SK-N-SH (cell line): ENCODE measurements at regions not wholly inside any gene's neighbourhood (a gene's known extent, or its start where the extent isn't known, plus 50 kb on each side); places are given as distances from the start of the nearest gene placed in this dataset.

ENCODE experiments used
- CTCF ChIA-PET: fragments of 300-600, 350-600 bp; formaldehyde crosslinking; extraction: SDS; loops from one replicate; lab custom pipeline; 2021; lab: Yijun Ruan, JAX
- POLR2A ChIA-PET: fragments of 350-600 bp; sonication (Branson Sonifier 250); formaldehyde crosslinking; extraction: SDS; loops from one replicate; lab custom pipeline; 2020; ENCODE audit warnings: antibody characterized with exemption, inconsistent platforms; lab: Yijun Ruan, JAX
- DNase-seq: peaks from one replicate; pipeline ENCODE4 v3.0.0; 2012
- H2AFZ ChIP-seq: fragments of 200-600 bp; sonication (generic); 2 replicates; pipeline ENCODE4 v1.8.1; 2016; ENCODE audit warnings: antibody characterized with exemption, mild to moderate bottlenecking, low read depth
- H3F3A ChIP-seq: fragments of 200-600 bp; sonication (generic); replicated peaks from 2 replicates; pipeline ENCODE3; 2016; ENCODE audit warnings: antibody characterized with exemption, mild to moderate bottlenecking; ENCODE audit not compliant: insufficient read depth
- H3K27ac ChIP-seq, 2 experiments: fragments of 200-500 bp in 1 of 2; fragments of 200-600 bp in 1 of 2; sonication (Bioruptor generic) in 1 of 2; sonication (generic), shearing (Covaris generic) in 1 of 2; 2 replicates each; pipeline versions ENCODE4 v1.5.1 to v1.6.1; 2014 to 2016; ENCODE audit warnings: low read depth in 2 of 2, inconsistent platforms in 1 of 2, low read length in 1 of 2, mild to moderate bottlenecking in 1 of 2, mixed read lengths in 1 of 2
- H3K27me3 ChIP-seq: fragments of 200-600 bp; sonication (generic), shearing (Covaris generic); 2 replicates; pipeline ENCODE4 v1.6.1; 2016; ENCODE audit warnings: mixed run types; ENCODE audit not compliant: insufficient read depth
- H3K36me3 ChIP-seq, 2 experiments: fragments of 200-500 bp in 1 of 2; fragments of 200-600 bp in 1 of 2; sonication (Bioruptor generic) in 1 of 2; sonication (generic) in 1 of 2; replicated peaks in 1 of 2; 2 replicates each; pipeline versions ENCODE3 to v1.5.1; 2014 to 2016; ENCODE audit warnings: low read length in 1 of 2, mild to moderate bottlenecking in 1 of 2; ENCODE audit not compliant: insufficient read depth in 2 of 2, control insufficient read depth in 1 of 2
- H3K4me1 ChIP-seq, 2 experiments: fragments of 200-500 bp in 1 of 2; fragments of 200-600 bp in 1 of 2; sonication (Bioruptor generic) in 1 of 2; sonication (generic), shearing (Covaris generic) in 1 of 2; 2 replicates each; pipeline versions ENCODE4 v1.5.1 to v1.6.1; 2014 to 2016; ENCODE audit warnings: low read depth in 1 of 2, low read length in 1 of 2, mixed run types in 1 of 2; ENCODE audit not compliant: insufficient read depth in 2 of 2, control insufficient read depth in 1 of 2
- H3K4me2 ChIP-seq: fragments of 200-600 bp; sonication (generic), shearing (Covaris generic); 2 replicates; pipeline ENCODE4 v1.6.1; 2017; ENCODE audit warnings: mixed run types
- H3K4me3 ChIP-seq, 2 experiments: fragments of 200-500 bp in 1 of 2; fragments of 200-600 bp in 1 of 2; sonication (Bioruptor generic) in 1 of 2; sonication (generic), shearing (Covaris generic) in 1 of 2; 2 replicates each; pipeline versions ENCODE4 v1.5.1 to v1.8.1; 2014 to 2016; ENCODE audit warnings: low read depth in 2 of 2, inconsistent platforms in 1 of 2, low read length in 1 of 2, mild to moderate bottlenecking in 1 of 2, mixed read lengths in 1 of 2, moderate library complexity in 1 of 2
- H3K79me2 ChIP-seq: fragments of 200-600 bp; sonication (generic); 2 replicates; pipeline ENCODE4 v1.8.1; 2017; ENCODE audit warnings: mild to moderate bottlenecking; ENCODE audit not compliant: insufficient read depth
- H3K9ac ChIP-seq: fragments of 200-600 bp; sonication (generic); 2 replicates; pipeline ENCODE4 v1.6.1; 2017; ENCODE audit warnings: mixed run types
- H3K9me2 ChIP-seq: fragments of 200-600 bp; sonication (generic); 2 replicates; pipeline ENCODE4 v1.6.1; 2017; ENCODE audit warnings: mixed run types
- H3K9me3 ChIP-seq: fragments of 200-600 bp; sonication (generic); 2 replicates; pipeline ENCODE4 v1.6.1; 2017; ENCODE audit warnings: mixed run types, mild to moderate bottlenecking, moderate library complexity
- H4K20me1 ChIP-seq: fragments of 200-600 bp; sonication (generic); 2 replicates; pipeline ENCODE4 v1.6.1; 2017; ENCODE audit warnings: mild to moderate bottlenecking, mixed run types; ENCODE audit not compliant: insufficient read depth
- ELF1 ChIP-seq: IDR thresholded peaks from 2 replicates; pipeline ENCODE4 v1.4.0; 2012
- FOSL2 ChIP-seq: IDR thresholded peaks from 2 replicates; pipeline ENCODE4 v1.4.0; 2012; ENCODE audit warnings: low read depth, mild to moderate bottlenecking, moderate library complexity, borderline replicate concordance
- FOXJ3 ChIP-seq: sonication (generic); formaldehyde crosslinking; IDR thresholded peaks from 2 replicates; pipeline ENCODE4 v1.5.1; 2020; ENCODE audit warnings: mild to moderate bottlenecking, missing genetic modification reagents
- FOXM1 ChIP-seq: IDR thresholded peaks from 2 replicates; pipeline ENCODE4 v1.4.0; 2012; ENCODE audit warnings: low read depth, mild to moderate bottlenecking
- GATA2 ChIP-seq: sonication (generic); formaldehyde crosslinking; IDR thresholded peaks from 2 replicates; pipeline ENCODE4 v1.5.0; 2020; ENCODE audit warnings: mild to moderate bottlenecking, missing genetic modification reagents
- MEF2A ChIP-seq: IDR thresholded peaks from 2 replicates; pipeline ENCODE4 v1.4.0; 2012; ENCODE audit warnings: low read depth, borderline replicate concordance
- NFIC ChIP-seq: IDR thresholded peaks from 2 replicates; pipeline ENCODE4 v1.4.0; 2012; ENCODE audit warnings: borderline replicate concordance
- NRF1 ChIP-seq: IDR thresholded peaks from 2 replicates; pipeline ENCODE4 v1.6.1; 2012; ENCODE audit warnings: low read depth, mild to moderate bottlenecking, low read length
- POLR2AphosphoS5 ChIP-seq: IDR thresholded peaks from 2 replicates; pipeline ENCODE4 v1.6.1; 2012; ENCODE audit warnings: low read depth, low read length
- RFX5 ChIP-seq: IDR thresholded peaks from 2 replicates; pipeline ENCODE4 v1.6.1; 2012; ENCODE audit warnings: mild to moderate bottlenecking, improper control_type of control experiment, low read length
- RXRA ChIP-seq: IDR thresholded peaks from 2 replicates; pipeline ENCODE4 v1.4.0; 2012; ENCODE audit warnings: low read depth, mild to moderate bottlenecking, borderline replicate concordance
- SIN3A ChIP-seq: IDR thresholded peaks from 2 replicates; pipeline ENCODE4 v1.6.1; 2012; ENCODE audit warnings: low read depth, mild to moderate bottlenecking, low read length, moderate library complexity, borderline replicate concordance
- TAF1 ChIP-seq: IDR thresholded peaks from 2 replicates; pipeline ENCODE4 v1.6.1; 2012; ENCODE audit warnings: low read depth, mild to moderate bottlenecking, low read length, moderate library complexity, borderline replicate concordance
- TCF12 ChIP-seq: IDR thresholded peaks from 2 replicates; pipeline ENCODE4 v1.4.0; 2012
- TEAD4 ChIP-seq: IDR thresholded peaks from 2 replicates; pipeline ENCODE4 v1.4.0; 2012; ENCODE audit warnings: mild to moderate bottlenecking, borderline replicate concordance; ENCODE audit not compliant: insufficient read depth
- WGBS: methylation state at CpG from one replicate; pipeline ENCODE4 v1.1.6; 2017; ENCODE audit warnings: low lambda C conversion rate; 5-methylcytosine and 5-hydroxymethylcytosine counted together
- TF ChIP-seq, protein P1 (sequence below): IDR thresholded peaks from 2 replicates; pipeline ENCODE4 v1.4.0; 2012; ENCODE audit warnings: low read depth
- TF ChIP-seq, protein P2 (sequence below): IDR thresholded peaks from 2 replicates; pipeline ENCODE4 v1.6.1; 2012; ENCODE audit warnings: mild to moderate bottlenecking, low read depth, low read length, moderate library complexity
- TF ChIP-seq, protein P3 (sequence below): IDR thresholded peaks from 2 replicates; pipeline ENCODE4; 2012
- TF ChIP-seq, protein P4 (sequence below): fragments of 150-350 bp; IDR thresholded peaks from 2 replicates; pipeline ENCODE4 v1.6.1; 2017; ENCODE audit warnings: antibody characterized with exemption, low read length, low read depth, borderline replicate concordance

DNA sequence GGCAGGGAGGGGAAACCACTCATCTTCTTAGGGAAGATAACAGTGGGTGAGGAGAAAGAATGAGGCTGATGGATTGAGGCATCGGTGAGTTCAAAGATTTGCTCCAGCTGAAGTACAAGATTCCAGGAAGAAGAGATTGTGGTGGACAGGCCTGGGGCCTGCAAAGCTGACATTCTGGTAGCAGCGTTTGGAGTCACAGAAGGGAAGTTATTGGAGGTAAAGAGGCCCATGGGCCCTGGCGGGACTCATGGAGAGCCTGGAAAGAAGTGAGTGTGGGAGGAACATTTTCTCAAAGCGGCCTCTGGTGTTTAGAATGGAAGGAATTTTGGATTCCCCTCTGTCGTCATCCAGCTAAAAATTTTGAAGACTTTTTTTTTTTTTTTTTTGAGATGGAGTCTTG is 160.0 kb upstream of the KLF6 start (continued):
- TF ChIP-seq TAF1 (no peak), SIN3A (no peak), MEF2A (no peak), POLR2AphosphoS5 (no peak), FOXM1 (no peak), TEAD4 (no peak), RFX5 (no peak)

DNA sequence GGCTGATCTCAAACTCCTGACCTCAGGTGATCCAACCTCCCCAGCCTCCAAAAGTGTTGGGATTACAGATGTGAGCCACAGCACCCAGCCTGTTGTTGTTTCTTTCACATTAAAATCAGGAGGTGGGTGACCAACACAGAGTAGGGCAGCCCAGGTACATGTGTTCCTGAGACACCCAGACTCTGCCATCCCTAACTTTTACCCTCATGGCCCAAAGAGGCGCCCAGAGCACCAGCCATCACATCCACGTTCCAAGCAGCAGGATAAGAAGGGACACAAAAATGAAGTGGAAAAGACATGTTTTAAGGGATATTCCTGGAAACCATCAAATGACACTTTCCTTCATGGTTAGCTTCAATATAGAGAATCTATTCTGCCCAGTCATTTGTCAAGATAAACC is 159.6 kb upstream of the KLF6 start:
- no peak for DNase-seq
- WGBS, result 93% methylated on average over 2 of the region's 2 CpGs
- Histone ChIP-seq H3K27me3 (no peaks in the 10 kb centered on the region), H3K9me2 (no peaks in the 10 kb centered on the region), H3K4me2 (no peak overlapping the region), H3K4me1 (peaks cover 0 to 7% of the 10 kb centered on the region in 2 experiments; a peak in 1 of 4 replicates), H3K27ac (peak overlapping the region in 1 of 2 experiments; percentile 70; a peak in 1 of 4 replicates), H3K79me2 (peaks cover 22% of the 10 kb centered on the region), H3F3A (peaks cover 13% of the 10 kb centered on the region), H3K9ac (no peak overlapping the region), H3K4me3 (no peak overlapping the region), H2AFZ (no peak overlapping the region), H4K20me1 (no peaks in the 10 kb centered on the region), H3K36me3 (no peaks in the 10 kb centered on the region), H3K9me3 (no peaks in the 10 kb centered on the region)
- TF ChIP-seq TEAD4, result no peak
- TF ChIP-seq, protein P1, sequence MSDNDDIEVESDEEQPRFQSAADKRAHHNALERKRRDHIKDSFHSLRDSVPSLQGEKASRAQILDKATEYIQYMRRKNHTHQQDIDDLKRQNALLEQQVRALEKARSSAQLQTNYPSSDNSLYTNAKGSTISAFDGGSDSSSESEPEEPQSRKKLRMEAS, result no peak
- no peak for TF ChIP-seq FOSL2
- TF ChIP-seq NRF1, result no peak
- POLR2A ChIA-PET, result interaction anchor here (0.6 kb wide), 1 partner anchor 875 kb away, joined by 3 read pairs; no protein-coding TSS in a partner anchor
- CTCF ChIA-PET, result interaction anchor here (0.9 kb wide), 1 partner anchor 747 kb away, joined by 3 read pairs; no protein-coding TSS in a partner anchor

DNA sequence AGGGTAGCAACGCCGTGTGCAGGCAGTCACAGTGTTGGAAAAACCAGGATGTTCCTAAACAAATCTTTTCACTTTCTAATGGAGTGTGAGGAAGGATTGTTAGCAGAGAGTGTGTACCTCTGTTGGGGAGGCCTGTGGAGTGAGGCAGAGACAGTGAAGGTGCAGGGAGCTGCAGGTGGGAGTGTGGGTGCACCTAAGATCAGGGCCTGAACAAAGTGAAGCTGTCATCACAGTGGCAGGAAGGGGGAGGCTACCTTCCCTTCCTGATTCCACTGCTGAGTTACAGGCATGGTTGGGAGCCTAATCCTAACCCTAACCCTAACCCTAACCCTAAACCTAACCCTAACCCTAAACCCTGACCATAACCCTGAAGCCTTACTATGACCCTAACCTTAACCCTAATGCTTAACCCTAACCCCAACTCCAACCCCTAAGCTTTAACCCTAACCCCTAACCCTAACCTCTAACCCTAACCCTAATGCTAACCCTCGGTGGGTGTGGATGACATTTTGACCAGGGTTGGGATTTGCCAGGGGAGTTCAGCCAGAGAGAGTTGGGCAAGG is 158.8 kb upstream of the KLF6 start:
- H3K9ac ChIP-seq, result peak overlapping the region; percentile 78
- H3K4me3 ChIP-seq, result peak overlapping the region in 1 of 2 experiments; percentile 57; a peak in 3 of 4 replicates
- peaks cover 13% of the 10 kb centered on the region for H3F3A ChIP-seq
- DNase-seq, result no peak
- peaks cover 0 to 7% of the 10 kb centered on the region in 2 experiments; a peak in 1 of 4 replicates for H3K4me1 ChIP-seq
- POLR2A ChIA-PET, result no interaction called here
- CTCF ChIA-PET, result no interaction called here
- no peaks in the 10 kb centered on the region for H3K9me2 ChIP-seq
- H3K27ac ChIP-seq, result peak overlapping the region in 1 of 2 experiments; percentile 96; a peak in 2 of 4 replicates
- H3K36me3 ChIP-seq, result no peaks in the 10 kb centered on the region
- H3K27me3 ChIP-seq, result no peaks in the 10 kb centered on the region
- peaks cover 22% of the 10 kb centered on the region for H3K79me2 ChIP-seq
- 97% methylated on average over 3 of the region's 3 CpGs for WGBS
- H3K4me2 ChIP-seq, result peak overlapping the region; percentile 81
- H4K20me1 ChIP-seq, result no peaks in the 10 kb centered on the region
- no peaks in the 10 kb centered on the region for H3K9me3 ChIP-seq
- H2AFZ ChIP-seq, result no peak overlapping the region
- TF ChIP-seq, protein P2, sequence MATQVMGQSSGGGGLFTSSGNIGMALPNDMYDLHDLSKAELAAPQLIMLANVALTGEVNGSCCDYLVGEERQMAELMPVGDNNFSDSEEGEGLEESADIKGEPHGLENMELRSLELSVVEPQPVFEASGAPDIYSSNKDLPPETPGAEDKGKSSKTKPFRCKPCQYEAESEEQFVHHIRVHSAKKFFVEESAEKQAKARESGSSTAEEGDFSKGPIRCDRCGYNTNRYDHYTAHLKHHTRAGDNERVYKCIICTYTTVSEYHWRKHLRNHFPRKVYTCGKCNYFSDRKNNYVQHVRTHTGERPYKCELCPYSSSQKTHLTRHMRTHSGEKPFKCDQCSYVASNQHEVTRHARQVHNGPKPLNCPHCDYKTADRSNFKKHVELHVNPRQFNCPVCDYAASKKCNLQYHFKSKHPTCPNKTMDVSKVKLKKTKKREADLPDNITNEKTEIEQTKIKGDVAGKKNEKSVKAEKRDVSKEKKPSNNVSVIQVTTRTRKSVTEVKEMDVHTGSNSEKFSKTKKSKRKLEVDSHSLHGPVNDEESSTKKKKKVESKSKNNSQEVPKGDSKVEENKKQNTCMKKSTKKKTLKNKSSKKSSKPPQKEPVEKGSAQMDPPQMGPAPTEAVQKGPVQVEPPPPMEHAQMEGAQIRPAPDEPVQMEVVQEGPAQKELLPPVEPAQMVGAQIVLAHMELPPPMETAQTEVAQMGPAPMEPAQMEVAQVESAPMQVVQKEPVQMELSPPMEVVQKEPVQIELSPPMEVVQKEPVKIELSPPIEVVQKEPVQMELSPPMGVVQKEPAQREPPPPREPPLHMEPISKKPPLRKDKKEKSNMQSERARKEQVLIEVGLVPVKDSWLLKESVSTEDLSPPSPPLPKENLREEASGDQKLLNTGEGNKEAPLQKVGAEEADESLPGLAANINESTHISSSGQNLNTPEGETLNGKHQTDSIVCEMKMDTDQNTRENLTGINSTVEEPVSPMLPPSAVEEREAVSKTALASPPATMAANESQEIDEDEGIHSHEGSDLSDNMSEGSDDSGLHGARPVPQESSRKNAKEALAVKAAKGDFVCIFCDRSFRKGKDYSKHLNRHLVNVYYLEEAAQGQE, result no peak
- TF ChIP-seq GATA2 (CRISPR knock-in tag), result no peak
- no peak for TF ChIP-seq ELF1
- TF ChIP-seq, protein P3, sequence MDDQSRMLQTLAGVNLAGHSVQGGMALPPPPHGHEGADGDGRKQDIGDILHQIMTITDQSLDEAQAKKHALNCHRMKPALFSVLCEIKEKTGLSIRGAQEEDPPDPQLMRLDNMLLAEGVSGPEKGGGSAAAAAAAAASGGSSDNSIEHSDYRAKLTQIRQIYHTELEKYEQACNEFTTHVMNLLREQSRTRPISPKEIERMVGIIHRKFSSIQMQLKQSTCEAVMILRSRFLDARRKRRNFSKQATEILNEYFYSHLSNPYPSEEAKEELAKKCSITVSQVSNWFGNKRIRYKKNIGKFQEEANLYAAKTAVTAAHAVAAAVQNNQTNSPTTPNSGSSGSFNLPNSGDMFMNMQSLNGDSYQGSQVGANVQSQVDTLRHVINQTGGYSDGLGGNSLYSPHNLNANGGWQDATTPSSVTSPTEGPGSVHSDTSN, result no peak
- no peak for TF ChIP-seq FOSL2
- no peak for TF ChIP-seq FOXJ3 (CRISPR knock-in tag)
- no peak for TF ChIP-seq RXRA
- TF ChIP-seq FOXM1, result no peak
- TF ChIP-seq NRF1, result no peak
- no peak for TF ChIP-seq TEAD4
- TF ChIP-seq, protein P4, sequence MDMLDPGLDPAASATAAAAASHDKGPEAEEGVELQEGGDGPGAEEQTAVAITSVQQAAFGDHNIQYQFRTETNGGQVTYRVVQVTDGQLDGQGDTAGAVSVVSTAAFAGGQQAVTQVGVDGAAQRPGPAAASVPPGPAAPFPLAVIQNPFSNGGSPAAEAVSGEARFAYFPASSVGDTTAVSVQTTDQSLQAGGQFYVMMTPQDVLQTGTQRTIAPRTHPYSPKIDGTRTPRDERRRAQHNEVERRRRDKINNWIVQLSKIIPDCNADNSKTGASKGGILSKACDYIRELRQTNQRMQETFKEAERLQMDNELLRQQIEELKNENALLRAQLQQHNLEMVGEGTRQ, result no peak
- no peak for TF ChIP-seq NFIC
- no peak for TF ChIP-seq TCF12
- no peak for TF ChIP-seq POLR2AphosphoS5
- TF ChIP-seq RFX5, result no peak
